Right lobe of liver (tissue), 6 donors: ENCODE measurements at regions not wholly inside any gene's neighbourhood (a gene's known extent, or its start where the extent isn't known, plus 50 kb on each side); places are given as distances from the start of the nearest gene placed in this dataset.

Experiments
- ATAC-seq, 4 donors: fragments of 200-7000 bp; cut with Tn5 transposase; one replicate each; pipeline ENCODE4 v1.9.1; 2020; ENCODE audit warnings: mild to moderate bottlenecking in 4 of 4, moderate library complexity in 4 of 4
- DNase-seq, 3 donors: peaks; one replicate each; pipeline ENCODE4 v3.0.0-alpha.2; 2020
- H3K27ac ChIP-seq, 3 donors: fragments of 200-600 bp; one replicate each; pipeline ENCODE4 v1.8.0; 2022
- H3K27me3 ChIP-seq, 2 donors: fragments of 200-600 bp; one replicate each; pipeline ENCODE4 v1.8.0; 2022
- H3K36me3 ChIP-seq, 4 donors: fragments of 200-600 bp; sonication (generic) in 1 of 4; one replicate each; pipeline versions ENCODE4 v1.5.1 to v1.8.0; 2017 to 2022; ENCODE audit warnings: control low read depth in 1 of 4
- H3K4me1 ChIP-seq, 4 donors: fragments of 200-600 bp; sonication (generic) in 1 of 4; one replicate each; pipeline versions ENCODE4 v1.5.1 to v1.8.0; 2017 to 2022; ENCODE audit warnings: control low read depth in 1 of 4
- H3K4me3 ChIP-seq, 3 donors: fragments of 200-600 bp; one replicate each; pipeline ENCODE4 v1.8.0; 2022
- H3K9me3 ChIP-seq, 4 donors: fragments of 200-600 bp; sonication (generic) in 1 of 4; one replicate each; pipeline versions ENCODE4 v1.5.1 to v1.8.0; 2017 to 2022; ENCODE audit warnings: control low read depth in 1 of 4
- POLR2A ChIP-seq: fragments of 450-650 bp; IDR thresholded peaks from one replicate; pipeline ENCODE4 v1.6.1; 2017; ENCODE audit warnings: antibody characterized with exemption, mild to moderate bottlenecking
- whole genome bisulfite sequencing: methylation state at CpG from one replicate; pipeline ENCODE4 v1.1.6; 2018; ENCODE audit warnings: low coverage, low lambda C conversion rate; ENCODE audit not compliant: insufficient coverage; ENCODE audit errors: missing lambda C conversion rate; 5-methylcytosine and 5-hydroxymethylcytosine counted together
- intact Hi-C, 2 donors: fragments of 100-400 bp; cut with DNase I; formaldehyde crosslinking; loops; one replicate each; pipeline versions ENCODE4 v1.11.2 to v1.14.1; 2022
- TF ChIP-seq, protein P1 (sequence below), 4 donors: fragments of 200-600 bp in 3 of 4; fragments of 450-650 bp in 1 of 4; IDR thresholded peaks; one replicate each; pipeline versions ENCODE4 v1.5.1 to v1.8.0; 2016 to 2022; ENCODE audit warnings: antibody characterized with exemption in 4 of 4, mild to moderate bottlenecking in 2 of 4
- donor health status: DM: no; HTN: yes; CAD: no.
- donor health status: DM: no; HTN: no; CAD: no.
- donor health status: DM: no; HTN: no; CAD: no.
- donor health status: DM: no; HTN: yes; CAD: no.
- donor health status: DM: no; HTN: yes; CAD: no.

DNA sequence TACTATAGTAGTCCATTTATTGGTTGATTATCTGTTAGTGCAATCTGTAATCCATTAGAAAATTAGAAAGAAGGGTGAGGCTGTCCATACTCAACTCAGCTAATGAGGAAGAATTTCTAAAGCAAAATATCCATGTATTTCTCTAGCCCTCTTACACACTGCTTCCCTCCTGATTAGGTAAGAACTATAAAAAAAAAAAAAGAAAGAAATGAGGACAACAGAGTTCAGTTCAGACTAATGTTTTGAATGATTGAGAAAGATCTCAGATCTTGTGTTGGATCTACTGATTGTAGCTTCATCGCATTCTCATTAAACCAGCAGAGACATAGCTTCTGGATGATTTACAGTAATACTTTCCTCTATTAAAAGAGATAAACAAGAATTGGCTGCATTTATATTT, 233.3 kb downstream of the KLF5 start:
- Histone ChIP-seq H3K36me3 (no peaks in the 10 kb centered on the region), H3K27ac (no peak overlapping the region), H3K4me1 (no peaks in the 10 kb centered on the region), H3K4me3 (no peak overlapping the region), H3K9me3 (no peaks in the 10 kb centered on the region), H3K27me3 (no peaks in the 10 kb centered on the region)
- no peak for DNase-seq
- TF ChIP-seq POLR2A, result no peak
- TF ChIP-seq, protein P1, sequence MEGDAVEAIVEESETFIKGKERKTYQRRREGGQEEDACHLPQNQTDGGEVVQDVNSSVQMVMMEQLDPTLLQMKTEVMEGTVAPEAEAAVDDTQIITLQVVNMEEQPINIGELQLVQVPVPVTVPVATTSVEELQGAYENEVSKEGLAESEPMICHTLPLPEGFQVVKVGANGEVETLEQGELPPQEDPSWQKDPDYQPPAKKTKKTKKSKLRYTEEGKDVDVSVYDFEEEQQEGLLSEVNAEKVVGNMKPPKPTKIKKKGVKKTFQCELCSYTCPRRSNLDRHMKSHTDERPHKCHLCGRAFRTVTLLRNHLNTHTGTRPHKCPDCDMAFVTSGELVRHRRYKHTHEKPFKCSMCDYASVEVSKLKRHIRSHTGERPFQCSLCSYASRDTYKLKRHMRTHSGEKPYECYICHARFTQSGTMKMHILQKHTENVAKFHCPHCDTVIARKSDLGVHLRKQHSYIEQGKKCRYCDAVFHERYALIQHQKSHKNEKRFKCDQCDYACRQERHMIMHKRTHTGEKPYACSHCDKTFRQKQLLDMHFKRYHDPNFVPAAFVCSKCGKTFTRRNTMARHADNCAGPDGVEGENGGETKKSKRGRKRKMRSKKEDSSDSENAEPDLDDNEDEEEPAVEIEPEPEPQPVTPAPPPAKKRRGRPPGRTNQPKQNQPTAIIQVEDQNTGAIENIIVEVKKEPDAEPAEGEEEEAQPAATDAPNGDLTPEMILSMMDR (IDR thresholded peaks at IDR 0.05), result no peak
- intact Hi-C loops, result no loop called here
- 64% methylated on average over 1 of the region's 1 CpG for WGBS
- ATAC-seq, result peak in 1 of 4 donors; percentile 33

DNA sequence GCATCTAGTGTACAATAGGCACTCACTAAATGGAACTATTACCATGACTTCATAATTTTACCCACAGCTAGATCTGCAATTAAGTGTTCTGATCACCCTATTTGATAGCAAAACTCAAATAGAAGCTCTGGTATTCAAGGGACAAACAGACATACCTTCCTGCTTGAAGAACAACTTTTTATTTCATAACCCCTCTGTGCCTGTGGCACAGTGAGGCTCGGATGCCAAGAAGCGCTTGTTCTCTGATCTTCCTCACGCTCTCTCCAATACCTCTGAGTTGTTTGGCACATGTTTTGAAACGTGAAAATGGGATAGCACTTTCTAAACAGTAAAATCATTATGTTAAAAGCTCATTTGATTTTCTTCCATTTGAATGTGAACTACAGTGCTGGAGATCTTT, 232.0 kb downstream of the KLF5 start:
- ATAC-seq, result peak; percentile 44 to 87 (median 54)
- WGBS, result 17% methylated on average over 4 of the region's 4 CpGs
- no peak for DNase-seq
- Histone ChIP-seq H3K9me3 (no peaks in the 10 kb centered on the region), H3K27me3 (no peaks in the 10 kb centered on the region), H3K4me1 (no peaks in the 10 kb centered on the region), H3K27ac (no peak overlapping the region), H3K36me3 (no peaks in the 10 kb centered on the region), H3K4me3 (no peak overlapping the region)
- intact Hi-C loops, result no loop called here
- TF ChIP-seq POLR2A, result no peak
- TF ChIP-seq, protein P1 (IDR thresholded peaks at IDR 0.05), result no peak

DNA sequence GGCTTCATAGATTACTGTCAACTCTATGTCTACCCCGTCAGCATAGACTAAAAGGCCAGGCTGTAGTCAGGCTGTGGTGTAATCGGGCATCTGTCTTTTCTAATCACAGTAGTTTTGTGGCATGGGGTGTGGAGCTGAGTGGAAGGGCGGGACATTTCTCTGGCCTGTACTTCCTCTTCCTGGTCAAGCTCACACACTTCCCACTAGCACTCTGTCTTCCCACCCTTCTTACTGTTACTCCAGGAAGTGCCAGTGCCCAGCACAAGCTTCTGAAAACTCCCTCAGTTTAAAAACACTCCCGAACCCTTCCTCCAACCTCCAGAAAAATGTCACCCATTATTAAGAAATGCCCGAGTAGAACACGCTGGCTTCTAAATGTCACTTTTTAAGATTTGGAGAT, 229.8 kb downstream of the KLF5 start:
- WGBS, result 90% methylated on average over 6 of the region's 6 CpGs
- ATAC-seq, result no peak
- TF ChIP-seq, protein P1 (IDR thresholded peaks at IDR 0.05), result no peak
- TF ChIP-seq POLR2A, result no peak
- H3K9me3 ChIP-seq, result no peaks in the 10 kb centered on the region
- H3K36me3 ChIP-seq, result no peaks in the 10 kb centered on the region
- H3K27me3 ChIP-seq, result no peaks in the 10 kb centered on the region
- H3K4me3 ChIP-seq, result no peak overlapping the region
- DNase-seq, result no peak
- H3K27ac ChIP-seq, result no peak overlapping the region
- no peaks in the 10 kb centered on the region for H3K4me1 ChIP-seq
- intact Hi-C loops, result no loop called here

DNA sequence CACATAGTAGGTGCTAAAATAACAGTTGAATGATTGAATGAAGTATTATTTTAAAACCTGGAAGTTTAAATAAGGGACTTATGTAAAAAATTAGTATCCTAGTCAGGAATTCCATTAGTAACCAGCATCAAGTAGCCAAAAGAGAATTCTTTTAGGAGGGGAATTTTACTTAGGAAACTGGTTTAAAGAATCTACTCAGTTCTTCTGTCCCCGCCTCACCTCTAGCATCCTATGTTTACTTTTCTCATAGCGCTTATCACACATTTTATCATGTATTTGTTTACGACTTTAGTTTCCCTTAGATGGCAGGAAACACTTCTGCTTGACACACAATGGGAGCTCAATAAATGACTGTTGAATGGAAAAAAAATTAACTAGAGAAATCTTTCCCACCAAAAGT, 229.0 kb downstream of the KLF5 start:
- DNase-seq (no peak), ATAC-seq (no peak)
- Histone ChIP-seq H3K27ac (no peak overlapping the region), H3K36me3 (no peaks in the 10 kb centered on the region), H3K4me1 (no peaks in the 10 kb centered on the region), H3K9me3 (no peaks in the 10 kb centered on the region), H3K27me3 (no peaks in the 10 kb centered on the region), H3K4me3 (no peak overlapping the region)
- TF ChIP-seq, protein P1 (IDR thresholded peaks at IDR 0.05), result no peak
- TF ChIP-seq POLR2A, result no peak
- intact Hi-C loops, result no loop called here
- 79% methylated on average over 3 of the region's 3 CpGs for WGBS
